GM12878 (cell line): ENCODE measurements at regions not wholly inside any gene's neighbourhood (a gene's known extent, or its start where the extent isn't known, plus 50 kb on each side); places are given as distances from the start of the nearest gene placed in this dataset.
A peak's percentile ranks its signal among the peaks of the same experiment; 100 is the strongest.

Source experiments
- ATAC-seq: fragments of 200-7000 bp; cut with Tn5 transposase; 3 replicates; pipeline ENCODE4 v1.9.1; 2020; ENCODE audit warnings: mild to moderate bottlenecking, moderate library complexity
- BruUV-seq: library from RNA; stranded (reverse); fragments of 400-500 nt; replicated peaks from 2 replicates; lab custom pipeline; 2021; lab: Mats Ljungman, UMichigan
- CTCF ChIA-PET: fragments of 300-600 bp; sonication (Branson Sonifier 250); formaldehyde crosslinking; extraction: SDS; loops from one replicate; lab custom pipeline; 2021; ENCODE audit warnings: inconsistent platforms; lab: Yijun Ruan, JAX
- POLR2A ChIA-PET: fragments of 350-600 bp; formaldehyde crosslinking; extraction: SDS; loops from one replicate; lab custom pipeline; 2021; ENCODE audit warnings: inconsistent platforms; lab: Charles Lee
- RAD21 ChIA-PET: fragments of 300-600 bp; sonication (Branson Sonifier 250); formaldehyde crosslinking; loops from one replicate; lab custom pipeline; 2023; ENCODE audit warnings: antibody characterized with exemption; ENCODE audit not compliant: unreplicated experiment; lab: Charles Lee
- SMC1A ChIA-PET: fragments of 300-600 bp; sonication (Branson Sonifier 250); formaldehyde crosslinking; loops from one replicate; lab custom pipeline; 2023; ENCODE audit not compliant: unreplicated experiment, uncharacterized antibody; lab: Charles Lee
- DNase-seq: peaks from one replicate; pipeline ENCODE4 v3.0.0-alpha.2; 2011; ENCODE audit warnings: low read depth, low spot score
- FAIRE-seq: peaks from 3 replicates; lab custom pipeline; 2011; peaks lifted over from hg19 to GRCh38; lab: Jason Lieb, UNC
- H2AFZ ChIP-seq: 2 replicates; pipeline ENCODE4 v1.6.0; 2011; ENCODE audit warnings: low read depth, low read length, control low read depth; ENCODE audit not compliant: control insufficient read depth
- H3K27ac ChIP-seq: 2 replicates; pipeline ENCODE4 v1.5.1; 2011; ENCODE audit warnings: control low read depth; ENCODE audit not compliant: control insufficient read depth, insufficient read depth
- H3K27me3 ChIP-seq, 2 experiments: replicated peaks in 1 of 2; 2 replicates each; pipeline versions ENCODE4 v1.6.0 to v1.6.1; 2011; ENCODE audit warnings: low read length in 1 of 2; ENCODE audit not compliant: control insufficient read depth in 2 of 2, insufficient read depth in 2 of 2
- H3K36me3 ChIP-seq, 2 experiments: 2 replicates each; pipeline ENCODE4 v1.5.1; 2011; ENCODE audit warnings: low read length in 1 of 2; ENCODE audit not compliant: control insufficient read depth in 2 of 2, insufficient read depth in 2 of 2
- H3K4me1 ChIP-seq: 2 replicates; pipeline ENCODE4 v1.6.1; 2011; ENCODE audit warnings: mild to moderate bottlenecking, low read length, moderate library complexity, mixed read lengths; ENCODE audit not compliant: control insufficient read depth, insufficient read depth
- H3K4me2 ChIP-seq: 2 replicates; pipeline ENCODE4 v1.6.0; 2011; ENCODE audit warnings: control low read depth; ENCODE audit not compliant: control insufficient read depth, insufficient read depth
- H3K4me3 ChIP-seq: fragments of 200-600 bp; sonication (generic); 2 replicates; pipeline ENCODE4 v1.5.1; 2016
- H3K79me2 ChIP-seq: 2 replicates; pipeline ENCODE4 v1.6.0; 2011; ENCODE audit warnings: low read length; ENCODE audit not compliant: control insufficient read depth, insufficient read depth
- H3K9ac ChIP-seq: 2 replicates; pipeline ENCODE4 v1.8.0; 2011; ENCODE audit warnings: low read length, control low read depth, mixed read lengths; ENCODE audit not compliant: control insufficient read depth, insufficient read depth
- H3K9me3 ChIP-seq: replicated peaks from 3 replicates; pipeline ENCODE4 v1.5.1; 2011; ENCODE audit warnings: mild to moderate bottlenecking, low read length; ENCODE audit not compliant: control insufficient read depth, insufficient read depth
- H4K20me1 ChIP-seq: 2 replicates; pipeline ENCODE4 v1.6.0; 2011; ENCODE audit not compliant: control insufficient read depth, insufficient read depth
- CREM ChIP-seq: IDR thresholded peaks from 2 replicates; pipeline ENCODE4 v1.6.1; 2014; ENCODE audit warnings: antibody characterized with exemption, low read depth
- CTCF ChIP-seq, 3 experiments: IDR thresholded peaks in 2 of 3; conservative IDR thresholded peaks in 1 of 3; 2 replicates each; pipeline ENCODE4 v1.5.1; 2011; ENCODE audit warnings: low read depth in 3 of 3, low read length in 3 of 3, mild to moderate bottlenecking in 3 of 3, control low read depth in 2 of 3, moderate library complexity in 2 of 3, inconsistent platforms in 1 of 3, mixed read lengths in 1 of 3; ENCODE audit not compliant: control insufficient read depth in 2 of 3, insufficient read depth in 1 of 3; ENCODE audit errors: extremely low read depth in 1 of 3
- POLR2AphosphoS5 ChIP-seq: IDR thresholded peaks from 2 replicates; pipeline ENCODE4 v1.6.1; 2011; ENCODE audit warnings: mild to moderate bottlenecking, low read length, inconsistent platforms
- SMC3 ChIP-seq: IDR thresholded peaks from 2 replicates; pipeline ENCODE4 v1.6.1; 2011; ENCODE audit warnings: low read length, improper control_type of control experiment, borderline replicate concordance
- YY1 ChIP-seq: IDR thresholded peaks from 2 replicates; pipeline ENCODE4 v1.6.1; 2011; ENCODE audit warnings: low read depth, mild to moderate bottlenecking, low read length
- ZBED1 ChIP-seq: IDR thresholded peaks from 2 replicates; pipeline ENCODE4 v1.6.1; 2016; ENCODE audit warnings: borderline replicate concordance
- WGBS: methylation state at CpG from one replicate; pipeline ENCODE4 v1.1.6; 2016; ENCODE audit warnings: low lambda C conversion rate; ENCODE audit not compliant: insufficient replicate concordance, insufficient coverage; ENCODE audit errors: missing lambda C conversion rate; 5-methylcytosine and 5-hydroxymethylcytosine counted together
- in situ Hi-C: fragments of 300-500 bp; cut with MboI; formaldehyde crosslinking; loops from 9 replicates; pipeline ENCODE4 v1.14.3; 2018; ENCODE audit warnings: mixed read lengths
- intact Hi-C: fragments of 100-400 bp; cut with micrococcal nuclease; formaldehyde crosslinking; loops from one replicate; pipeline ENCODE4 v1.14.2; 2022; ENCODE audit not compliant: unreplicated experiment
- TF ChIP-seq, protein P1 (sequence below): fragments of 450-650 bp; IDR thresholded peaks from 2 replicates; pipeline ENCODE4 v1.6.1; 2016; ENCODE audit warnings: mild to moderate bottlenecking, moderate library complexity, borderline replicate concordance
- TF ChIP-seq, protein P2 (sequence below): IDR thresholded peaks from 2 replicates; pipeline ENCODE4 v1.6.1; 2012; ENCODE audit warnings: low read depth, low read length, improper control_type of control experiment
- TF ChIP-seq, protein P3 (sequence below): IDR thresholded peaks from 2 replicates; pipeline ENCODE4 v1.6.1; 2011; ENCODE audit warnings: borderline replicate concordance, low read depth, mild to moderate bottlenecking, moderate library complexity, mixed read lengths, low read length; ENCODE audit not compliant: insufficient read depth; ENCODE audit errors: extremely low read length

DNA sequence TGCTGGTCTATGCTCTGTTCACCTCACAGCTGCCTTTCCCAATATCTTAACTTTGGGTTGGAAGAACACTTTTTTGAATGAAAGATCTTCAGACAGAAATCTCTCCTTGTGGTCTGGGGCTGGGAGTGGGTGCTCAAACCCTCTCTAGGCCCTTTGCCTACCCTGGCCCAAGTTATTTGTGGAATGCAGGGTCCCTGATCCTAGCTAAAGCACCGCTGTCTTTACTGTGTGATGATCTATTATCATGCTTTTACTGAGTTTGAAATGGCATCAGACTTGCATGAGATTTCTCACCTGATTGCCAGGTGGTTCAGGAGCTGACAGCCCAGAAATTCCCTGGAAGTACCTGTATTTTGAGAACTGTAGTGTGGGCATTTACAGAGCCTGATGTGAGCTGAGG lies 412.7 kb upstream of the ONECUT1 start:
- BruUV-seq = no TSS peak
- H3K79me2 ChIP-seq = no peaks in the 10 kb centered on the region
- in situ Hi-C loops = no loop called here
- ChIA-PET POLR2A (no interaction called here), RAD21 (no interaction called here), CTCF (no interaction called here), SMC1A (interaction anchor here (1.3 kb wide), 1 partner anchor 420 kb away, joined by 4 read pairs; no protein-coding TSS in a partner anchor)
- no peak for TF ChIP-seq POLR2AphosphoS5
- TF ChIP-seq, protein P1, sequence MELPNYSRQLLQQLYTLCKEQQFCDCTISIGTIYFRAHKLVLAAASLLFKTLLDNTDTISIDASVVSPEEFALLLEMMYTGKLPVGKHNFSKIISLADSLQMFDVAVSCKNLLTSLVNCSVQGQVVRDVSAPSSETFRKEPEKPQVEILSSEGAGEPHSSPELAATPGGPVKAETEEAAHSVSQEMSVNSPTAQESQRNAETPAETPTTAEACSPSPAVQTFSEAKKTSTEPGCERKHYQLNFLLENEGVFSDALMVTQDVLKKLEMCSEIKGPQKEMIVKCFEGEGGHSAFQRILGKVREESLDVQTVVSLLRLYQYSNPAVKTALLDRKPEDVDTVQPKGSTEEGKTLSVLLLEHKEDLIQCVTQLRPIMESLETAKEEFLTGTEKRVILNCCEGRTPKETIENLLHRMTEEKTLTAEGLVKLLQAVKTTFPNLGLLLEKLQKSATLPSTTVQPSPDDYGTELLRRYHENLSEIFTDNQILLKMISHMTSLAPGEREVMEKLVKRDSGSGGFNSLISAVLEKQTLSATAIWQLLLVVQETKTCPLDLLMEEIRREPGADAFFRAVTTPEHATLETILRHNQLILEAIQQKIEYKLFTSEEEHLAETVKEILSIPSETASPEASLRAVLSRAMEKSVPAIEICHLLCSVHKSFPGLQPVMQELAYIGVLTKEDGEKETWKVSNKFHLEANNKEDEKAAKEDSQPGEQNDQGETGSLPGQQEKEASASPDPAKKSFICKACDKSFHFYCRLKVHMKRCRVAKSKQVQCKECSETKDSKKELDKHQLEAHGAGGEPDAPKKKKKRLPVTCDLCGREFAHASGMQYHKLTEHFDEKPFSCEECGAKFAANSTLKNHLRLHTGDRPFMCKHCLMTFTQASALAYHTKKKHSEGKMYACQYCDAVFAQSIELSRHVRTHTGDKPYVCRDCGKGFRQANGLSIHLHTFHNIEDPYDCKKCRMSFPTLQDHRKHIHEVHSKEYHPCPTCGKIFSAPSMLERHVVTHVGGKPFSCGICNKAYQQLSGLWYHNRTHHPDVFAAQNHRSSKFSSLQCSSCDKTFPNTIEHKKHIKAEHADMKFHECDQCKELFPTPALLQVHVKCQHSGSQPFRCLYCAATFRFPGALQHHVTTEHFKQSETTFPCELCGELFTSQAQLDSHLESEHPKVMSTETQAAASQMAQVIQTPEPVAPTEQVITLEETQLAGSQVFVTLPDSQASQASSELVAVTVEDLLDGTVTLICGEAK = no peak
- H3K9ac ChIP-seq = no peak overlapping the region
- H4K20me1 ChIP-seq = no peaks in the 10 kb centered on the region
- WGBS = 0% methylated on average over 1 of the region's 1 CpG
- no peaks in the 10 kb centered on the region; the same call in 2 of the 3 replicates for H3K9me3 ChIP-seq
- no peaks in the 10 kb centered on the region for H3K27me3 ChIP-seq
- H2AFZ ChIP-seq = no peak overlapping the region
- intact Hi-C loops = no loop called here
- H3K4me2 ChIP-seq = no peak overlapping the region
- H3K4me3 ChIP-seq = no peak overlapping the region
- H3K36me3 ChIP-seq = no peaks in the 10 kb centered on the region
- no peak for ATAC-seq
- no peaks in the 10 kb centered on the region for H3K4me1 ChIP-seq
- no peak for FAIRE-seq
- DNase-seq = no peak
- H3K27ac ChIP-seq = no peak overlapping the region

DNA sequence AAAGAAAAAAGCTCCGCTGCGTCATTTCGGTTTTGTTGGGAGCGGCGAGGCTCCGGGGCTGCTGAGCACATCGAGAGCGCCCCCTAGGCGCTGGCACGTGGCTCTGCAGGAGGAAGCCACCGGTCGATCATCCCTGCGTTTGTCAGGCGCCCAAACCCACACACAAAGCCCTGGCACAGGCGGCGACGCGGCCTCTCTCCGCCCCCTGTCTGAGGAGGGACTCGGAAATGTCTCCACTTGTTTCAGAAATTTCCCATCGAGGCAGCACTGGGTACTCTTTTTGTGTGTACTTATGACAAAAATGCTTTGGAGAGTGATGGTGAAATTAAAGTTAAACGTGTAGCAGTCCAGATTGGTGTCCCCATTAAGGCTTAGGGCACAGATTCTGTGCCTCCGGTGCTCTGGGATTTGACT lies 407.3 kb upstream of the ONECUT1 start:
- Histone ChIP-seq H3K4me2 (no peak overlapping the region), H3K9ac (no peak overlapping the region), H3K79me2 (no peaks in the 10 kb centered on the region), H3K4me1 (no peaks in the 10 kb centered on the region), H3K27me3 (no peaks in the 10 kb centered on the region), H2AFZ (no peak overlapping the region), H3K4me3 (no peak overlapping the region), H3K9me3 (no peaks in the 10 kb centered on the region; the same call in 2 of the 3 replicates), H4K20me1 (no peaks in the 10 kb centered on the region), H3K36me3 (no peaks in the 10 kb centered on the region), H3K27ac (no peak overlapping the region)
- BruUV-seq = no TSS peak
- WGBS = 8% methylated on average over 23 of the region's 23 CpGs
- SMC1A ChIA-PET = interaction anchor here (0.6 kb wide), 1 partner anchor 266 kb away, joined by 3 read pairs; no protein-coding TSS in a partner anchor
- RAD21 ChIA-PET = no interaction called here
- CTCF ChIA-PET = interaction anchor here (0.6 to 1.2 kb wide), 6 partner anchors 32 to 941 kb away, joined by 3 to 4 read pairs (median 3); no protein-coding TSS in a partner anchor
- peak; percentile 91 for ATAC-seq
- intact Hi-C loops (loop anchor here (2.0 kb wide), 1 partner anchor 417 kb away; no protein-coding TSS in a partner anchor), in situ Hi-C loops (loop anchor here (5.0 kb wide), 1 partner anchor 420 kb away; no protein-coding TSS in a partner anchor)
- POLR2A ChIA-PET = no interaction called here
- no peak for DNase-seq
- FAIRE-seq = no peak
- TF ChIP-seq CTCF (IDR thresholded peaks at IDR 0.05 in 2 of 3, conservative IDR thresholded peaks at IDR 0.05 in 1 of 3; ENCODE audit: control insufficient read depth in 2 of 3, extremely low read depth in 1 of 3, insufficient read depth in 1 of 3, low read depth in 3 of 3, low read length in 3 of 3) = peak; percentile 75 to 95 (median 79)
- TF ChIP-seq, protein P2, sequence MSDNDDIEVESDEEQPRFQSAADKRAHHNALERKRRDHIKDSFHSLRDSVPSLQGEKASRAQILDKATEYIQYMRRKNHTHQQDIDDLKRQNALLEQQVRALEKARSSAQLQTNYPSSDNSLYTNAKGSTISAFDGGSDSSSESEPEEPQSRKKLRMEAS = peak; percentile 55; the same call in 1 of the 2 replicates
- TF ChIP-seq ZBED1 = no peak
- TF ChIP-seq CREM = 0 out of 2 replicates have a peak, but pooled peaks have one; percentile 14
- TF ChIP-seq, protein P3, sequence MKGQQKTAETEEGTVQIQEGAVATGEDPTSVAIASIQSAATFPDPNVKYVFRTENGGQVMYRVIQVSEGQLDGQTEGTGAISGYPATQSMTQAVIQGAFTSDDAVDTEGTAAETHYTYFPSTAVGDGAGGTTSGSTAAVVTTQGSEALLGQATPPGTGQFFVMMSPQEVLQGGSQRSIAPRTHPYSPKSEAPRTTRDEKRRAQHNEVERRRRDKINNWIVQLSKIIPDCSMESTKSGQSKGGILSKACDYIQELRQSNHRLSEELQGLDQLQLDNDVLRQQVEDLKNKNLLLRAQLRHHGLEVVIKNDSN = peak; percentile 9
- TF ChIP-seq YY1 = 0 out of 2 replicates have a peak, but pooled peaks have one; percentile 9
- TF ChIP-seq SMC3 = peak; percentile 51
